HFFc6 (cell line): ENCODE measurements at regions not wholly inside any gene's neighbourhood (a gene's known extent, or its start where the extent isn't known, plus 50 kb on each side); places are given as distances from the start of the nearest gene placed in this dataset.

Source experiments
- DNase-seq: peaks from one replicate; pipeline ENCODE4 v3.0.0-alpha.2; 2018
- H3K27ac Mint-ChIP-seq: 2 replicates; pipeline ENCODE4 v1.8.0; 2020; ENCODE audit warnings: mild to moderate bottlenecking, mixed read lengths
- H3K27me3 Mint-ChIP-seq: 2 replicates; pipeline ENCODE4 v1.8.0; 2021; ENCODE audit warnings: mild to moderate bottlenecking, moderate library complexity, mixed read lengths; ENCODE audit not compliant: insufficient read depth
- H3K36me3 Mint-ChIP-seq: 2 replicates; pipeline ENCODE4 v1.8.0; 2021; ENCODE audit warnings: low read depth, mixed read lengths
- H3K4me1 Mint-ChIP-seq: 2 replicates; pipeline ENCODE4 v1.8.0; 2020; ENCODE audit warnings: low read depth, mixed read lengths
- H3K4me3 Mint-ChIP-seq: 2 replicates; pipeline ENCODE4 v1.8.0; 2020; ENCODE audit warnings: mild to moderate bottlenecking, moderate library complexity, mixed read lengths
- H3K9me3 Mint-ChIP-seq: 2 replicates; pipeline ENCODE4 v1.8.0; 2020; ENCODE audit warnings: mild to moderate bottlenecking, mixed read lengths
- CTCF ChIP-seq: fragments of 200-600 bp; sonication (generic); IDR thresholded peaks from 2 replicates; pipeline ENCODE4 v1.5.0; 2021; ENCODE audit warnings: antibody characterized with exemption, mild to moderate bottlenecking

GRCh38 chr20:12305188-12305950 lies 387.7 kb downstream of the BTBD3 start:
- H3K27ac Mint-ChIP-seq: no peak overlapping the region
- H3K36me3 Mint-ChIP-seq: no peaks in the 10 kb centered on the region
- H3K4me1 Mint-ChIP-seq: no peaks in the 10 kb centered on the region
- no peak for DNase-seq
- no peak for TF ChIP-seq CTCF
- H3K9me3 Mint-ChIP-seq: peaks cover 60% of the 10 kb centered on the region
- no peak overlapping the region for H3K4me3 Mint-ChIP-seq
- H3K27me3 Mint-ChIP-seq: no peaks in the 10 kb centered on the region

- Mint-ChIP-seq H3K4me3 (no peak overlapping the region), H3K36me3 (no peaks in the 10 kb centered on the region), H3K9me3 (peaks cover 60% of the 10 kb centered on the region), H3K27me3 (no peaks in the 10 kb centered on the region), H3K4me1 (no peaks in the 10 kb centered on the region), H3K27ac (no peak overlapping the region)
- DNase-seq: no peak
- TF ChIP-seq CTCF: no peak
Measured at GRCh38 chr20:12306107-12306506, 388.4 kb downstream of the BTBD3 start.

- Mint-ChIP-seq H3K4me1 (no peaks in the 10 kb centered on the region), H3K9me3 (peaks cover 29% of the 10 kb centered on the region), H3K4me3 (no peak overlapping the region), H3K27me3 (no peaks in the 10 kb centered on the region), H3K27ac (no peak overlapping the region), H3K36me3 (no peaks in the 10 kb centered on the region)
- TF ChIP-seq CTCF: no peak
- DNase-seq: no peak
Measured at GRCh38 chr20:12311094-12311865, 393.6 kb downstream of the BTBD3 start.

- no peaks in the 10 kb centered on the region for H3K4me1 Mint-ChIP-seq
- TF ChIP-seq CTCF: no peak
- H3K36me3 Mint-ChIP-seq: no peaks in the 10 kb centered on the region
- no peak overlapping the region for H3K27ac Mint-ChIP-seq
- H3K9me3 Mint-ChIP-seq: peaks cover 17% of the 10 kb centered on the region
- no peak overlapping the region for H3K4me3 Mint-ChIP-seq
- peaks cover 2% of the 10 kb centered on the region; the same call in 1 of the 2 replicates for H3K27me3 Mint-ChIP-seq
- DNase-seq: no peak
Measured at GRCh38 chr20:12315652-12316051, 398.0 kb downstream of the BTBD3 start.

- Mint-ChIP-seq H3K36me3 (no peaks in the 10 kb centered on the region), H3K27me3 (peaks cover 2% of the 10 kb centered on the region; the same call in 1 of the 2 replicates), H3K4me3 (no peak overlapping the region), H3K9me3 (peaks cover 22% of the 10 kb centered on the region), H3K27ac (no peak overlapping the region), H3K4me1 (no peaks in the 10 kb centered on the region)
- no peak for TF ChIP-seq CTCF
- DNase-seq: no peak
Measured at GRCh38 chr20:12316794-12317193, 399.1 kb downstream of the BTBD3 start.
